Astrocyte (in vitro differentiated cells and primary cell): ENCODE measurements at regions not wholly inside any gene's neighbourhood (a gene's known extent, or its start where the extent isn't known, plus 50 kb on each side); places are given as distances from the start of the nearest gene placed in this dataset.
"Not testable (repeated sequence)": the region's sequence is repeated elsewhere in the genome, so short reads cannot be mapped to it uniquely, and the experiment has no call there.

ENCODE experiments used
- DNase-seq: peaks from one replicate; pipeline ENCODE4 v3.0.0-alpha.2; 2010; ENCODE audit warnings: low read depth
- FAIRE-seq: peaks from 2 replicates; lab custom pipeline; 2011; peaks lifted over from hg19 to GRCh38; lab: Jason Lieb, UNC
- H2AFZ ChIP-seq: 2 replicates; pipeline ENCODE4 v1.6.0; 2012; ENCODE audit warnings: low read depth, low read length, inconsistent platforms
- H3K27ac ChIP-seq: 2 replicates; pipeline ENCODE4 v1.5.1; 2011; ENCODE audit warnings: low read depth, low read length, inconsistent platforms
- H3K27me3 ChIP-seq: 2 replicates; pipeline ENCODE4 v1.6.0; 2011; ENCODE audit warnings: low read length, inconsistent platforms; ENCODE audit not compliant: insufficient read depth
- H3K36me3 ChIP-seq: 2 replicates; pipeline ENCODE4 v1.5.1; 2011; ENCODE audit warnings: low read length, inconsistent platforms; ENCODE audit not compliant: insufficient read depth
- H3K4me1 ChIP-seq: 2 replicates; pipeline ENCODE4 v1.5.1; 2011; ENCODE audit warnings: low read length, inconsistent platforms; ENCODE audit not compliant: insufficient read depth
- H3K4me2 ChIP-seq: 2 replicates; pipeline ENCODE4 v1.6.0; 2012; ENCODE audit warnings: low read length, inconsistent platforms
- H3K4me3 ChIP-seq: 2 replicates; pipeline ENCODE4 v1.5.1; 2011; ENCODE audit warnings: low read depth, mild to moderate bottlenecking, low read length, inconsistent platforms; ENCODE audit not compliant: insufficient read depth
- H3K79me2 ChIP-seq: 2 replicates; pipeline ENCODE4 v1.6.0; 2012; ENCODE audit warnings: mild to moderate bottlenecking, low read length, inconsistent platforms; ENCODE audit not compliant: insufficient read depth
- H3K9ac ChIP-seq: 2 replicates; pipeline ENCODE4 v1.6.0; 2012; ENCODE audit warnings: mild to moderate bottlenecking, low read length, inconsistent platforms
- H3K9me3 ChIP-seq: 2 replicates; pipeline ENCODE4 v1.5.1; 2012; ENCODE audit warnings: low read depth, mild to moderate bottlenecking, low read length, inconsistent platforms; ENCODE audit not compliant: insufficient read depth
- H4K20me1 ChIP-seq: 2 replicates; pipeline ENCODE4 v1.6.0; 2012; ENCODE audit warnings: low read length, inconsistent platforms; ENCODE audit not compliant: insufficient read depth
- H3K27ac Mint-ChIP-seq: one replicate; pipeline ENCODE4 v1.8.0; 2021; ENCODE audit warnings: mild to moderate bottlenecking, mixed read lengths; ENCODE audit not compliant: unreplicated experiment
- H3K27me3 Mint-ChIP-seq: one replicate; pipeline ENCODE4 v1.8.0; 2021; ENCODE audit warnings: low read depth, mixed read lengths; ENCODE audit not compliant: unreplicated experiment
- H3K36me3 Mint-ChIP-seq: one replicate; pipeline ENCODE4 v1.8.0; 2021; ENCODE audit warnings: low read depth, mixed read lengths; ENCODE audit not compliant: unreplicated experiment
- H3K4me1 Mint-ChIP-seq: one replicate; pipeline ENCODE4 v1.8.0; 2021; ENCODE audit warnings: low read depth, mixed read lengths; ENCODE audit not compliant: unreplicated experiment
- H3K4me3 Mint-ChIP-seq: one replicate; pipeline ENCODE4 v1.8.0; 2021; ENCODE audit warnings: mild to moderate bottlenecking, moderate library complexity, mixed read lengths; ENCODE audit not compliant: unreplicated experiment
- H3K9me3 Mint-ChIP-seq: one replicate; pipeline ENCODE4 v1.8.0; 2021; ENCODE audit warnings: mild to moderate bottlenecking, mixed read lengths; ENCODE audit not compliant: unreplicated experiment
- EZH2 ChIP-seq: IDR thresholded peaks from 2 replicates; pipeline ENCODE4 v1.6.1; 2012; ENCODE audit warnings: mild to moderate bottlenecking, low read length, inconsistent platforms; ENCODE audit not compliant: insufficient read depth
- TF ChIP-seq, protein P1 (sequence below): IDR thresholded peaks from 2 replicates; pipeline ENCODE4 v1.5.1; 2011; ENCODE audit warnings: low read depth, mild to moderate bottlenecking, inconsistent platforms, low read length, moderate library complexity; ENCODE audit not compliant: insufficient read depth

DNA sequence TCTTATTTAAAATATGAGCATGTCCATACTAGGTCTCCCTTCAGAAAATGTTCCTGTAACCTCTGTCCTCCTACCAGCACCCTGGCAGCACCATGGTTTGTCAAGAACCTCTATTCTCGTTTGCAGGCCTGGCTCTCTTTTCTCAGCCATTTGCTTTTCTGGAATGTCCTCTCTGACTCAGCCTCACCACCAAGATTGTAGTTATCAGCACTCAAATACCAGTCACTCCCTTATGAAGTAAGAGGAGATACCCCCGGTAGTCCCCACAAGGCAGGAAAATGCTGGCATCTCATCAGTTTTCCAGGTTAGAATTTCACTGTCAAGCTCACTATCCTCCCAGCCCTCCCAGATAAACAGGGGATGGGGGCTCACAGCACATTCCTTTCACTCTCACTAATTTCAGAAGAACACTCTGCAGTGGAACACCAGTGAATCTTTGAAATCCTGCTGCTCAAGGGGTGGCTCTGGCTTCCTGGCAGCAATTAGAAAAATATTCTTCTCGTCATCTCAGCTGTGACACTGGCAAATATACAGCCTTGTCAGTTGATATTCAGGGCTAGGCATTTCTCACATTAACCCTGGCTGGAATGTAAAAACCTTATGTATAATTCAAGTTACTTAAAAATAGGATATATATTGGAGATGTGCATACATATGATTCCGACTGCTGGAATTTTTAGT is 129.2 kb downstream of the TBX18 start:
- peak overlapping the region; percentile 95 for H3K27ac Mint-ChIP-seq
- H3K4me3 ChIP-seq = no peak overlapping the region
- peak overlapping the region; percentile 58 for H2AFZ ChIP-seq
- peak overlapping the region; percentile 51 for H3K4me2 ChIP-seq
- no peaks in the 10 kb centered on the region for H3K36me3 Mint-ChIP-seq
- no peaks in the 10 kb centered on the region for H3K9me3 ChIP-seq
- no peaks in the 10 kb centered on the region for H3K79me2 ChIP-seq
- peaks cover 7% of the 10 kb centered on the region for H3K4me1 ChIP-seq
- no peaks in the 10 kb centered on the region for H4K20me1 ChIP-seq
- FAIRE-seq (peak; percentile 82), DNase-seq (peak; percentile 89)
- H3K9me3 Mint-ChIP-seq = peaks cover 5% of the 10 kb centered on the region
- no peaks in the 10 kb centered on the region for H3K27me3 Mint-ChIP-seq
- peaks cover 17% of the 10 kb centered on the region for H3K4me1 Mint-ChIP-seq
- H3K4me3 Mint-ChIP-seq = no peak overlapping the region
- H3K36me3 ChIP-seq = no peaks in the 10 kb centered on the region
- peak overlapping the region; percentile 77 for H3K27ac ChIP-seq
- no peak for TF ChIP-seq EZH2
- TF ChIP-seq, protein P1, sequence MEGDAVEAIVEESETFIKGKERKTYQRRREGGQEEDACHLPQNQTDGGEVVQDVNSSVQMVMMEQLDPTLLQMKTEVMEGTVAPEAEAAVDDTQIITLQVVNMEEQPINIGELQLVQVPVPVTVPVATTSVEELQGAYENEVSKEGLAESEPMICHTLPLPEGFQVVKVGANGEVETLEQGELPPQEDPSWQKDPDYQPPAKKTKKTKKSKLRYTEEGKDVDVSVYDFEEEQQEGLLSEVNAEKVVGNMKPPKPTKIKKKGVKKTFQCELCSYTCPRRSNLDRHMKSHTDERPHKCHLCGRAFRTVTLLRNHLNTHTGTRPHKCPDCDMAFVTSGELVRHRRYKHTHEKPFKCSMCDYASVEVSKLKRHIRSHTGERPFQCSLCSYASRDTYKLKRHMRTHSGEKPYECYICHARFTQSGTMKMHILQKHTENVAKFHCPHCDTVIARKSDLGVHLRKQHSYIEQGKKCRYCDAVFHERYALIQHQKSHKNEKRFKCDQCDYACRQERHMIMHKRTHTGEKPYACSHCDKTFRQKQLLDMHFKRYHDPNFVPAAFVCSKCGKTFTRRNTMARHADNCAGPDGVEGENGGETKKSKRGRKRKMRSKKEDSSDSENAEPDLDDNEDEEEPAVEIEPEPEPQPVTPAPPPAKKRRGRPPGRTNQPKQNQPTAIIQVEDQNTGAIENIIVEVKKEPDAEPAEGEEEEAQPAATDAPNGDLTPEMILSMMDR = no peak
- no peaks in the 10 kb centered on the region for H3K27me3 ChIP-seq
- peak overlapping the region; percentile 28 for H3K9ac ChIP-seq

DNA sequence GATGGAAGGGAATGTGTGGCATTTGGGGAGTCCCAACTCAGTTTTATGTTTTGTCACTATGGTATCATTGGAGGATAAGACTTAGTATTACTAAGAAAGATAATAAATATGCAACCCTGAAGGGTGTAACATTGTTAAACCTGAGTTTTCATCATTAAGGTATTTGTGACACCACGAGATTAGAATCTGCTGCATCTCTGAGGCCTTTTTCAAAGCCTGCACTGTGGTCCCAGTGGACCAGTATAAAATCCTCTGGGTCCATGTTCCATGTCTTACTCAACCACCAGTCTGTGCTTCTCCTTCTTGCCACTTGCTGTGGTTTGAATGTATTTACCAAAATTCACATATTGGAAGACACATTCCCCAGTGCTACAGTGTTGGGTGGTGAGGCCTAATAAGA is 130.6 kb downstream of the TBX18 start:
- Mint-ChIP-seq H3K27me3 (no peaks in the 10 kb centered on the region), H3K4me1 (peaks cover 14% of the 10 kb centered on the region), H3K9me3 (peaks cover 5% of the 10 kb centered on the region), H3K4me3 (no peak overlapping the region), H3K27ac (no peak overlapping the region), H3K36me3 (no peaks in the 10 kb centered on the region)
- no peaks in the 10 kb centered on the region for H3K79me2 ChIP-seq
- TF ChIP-seq, protein P1 = no peak
- no peak for TF ChIP-seq EZH2
- H3K9me3 ChIP-seq = no peaks in the 10 kb centered on the region
- H3K4me1 ChIP-seq = peaks cover 7% of the 10 kb centered on the region
- no peak overlapping the region for H3K4me2 ChIP-seq
- peak; percentile 10 for DNase-seq
- H4K20me1 ChIP-seq = no peaks in the 10 kb centered on the region
- no peaks in the 10 kb centered on the region for H3K36me3 ChIP-seq
- no peak overlapping the region for H3K4me3 ChIP-seq
- H3K9ac ChIP-seq = no peak overlapping the region
- no peak overlapping the region for H3K27ac ChIP-seq
- no peaks in the 10 kb centered on the region for H3K27me3 ChIP-seq
- no peak overlapping the region for H2AFZ ChIP-seq
- FAIRE-seq = no peak

DNA sequence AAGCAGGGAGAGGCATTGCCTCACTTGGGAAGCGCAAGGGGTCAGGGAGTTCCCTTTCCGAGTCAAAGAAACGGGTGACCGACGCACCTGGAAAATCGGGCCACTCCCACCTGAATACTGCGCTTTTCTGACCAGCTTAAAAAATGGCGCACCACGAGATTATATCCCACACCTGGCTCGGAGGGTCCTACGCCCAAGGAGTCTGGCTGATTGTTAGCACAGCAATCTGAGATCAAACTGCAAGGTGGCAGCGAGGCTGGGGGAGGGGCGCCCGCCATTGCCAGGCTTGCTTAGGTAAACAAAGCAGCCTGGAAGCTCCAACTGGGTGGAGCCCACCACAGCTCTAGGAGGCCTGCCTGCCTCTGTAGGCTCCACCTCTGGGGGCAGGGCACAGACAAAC is 137.9 kb downstream of the TBX18 start:
- not testable (repeated sequence) for H3K27me3 Mint-ChIP-seq, H3K9me3 Mint-ChIP-seq, H3K4me2 ChIP-seq, H3K4me3 ChIP-seq, H4K20me1 ChIP-seq, H3K36me3 Mint-ChIP-seq, H2AFZ ChIP-seq, H3K9me3 ChIP-seq, DNase-seq, H3K36me3 ChIP-seq, H3K4me3 Mint-ChIP-seq, FAIRE-seq, H3K27ac ChIP-seq, H3K79me2 ChIP-seq, H3K9ac ChIP-seq, H3K27ac Mint-ChIP-seq, H3K27me3 ChIP-seq
- H3K4me1 ChIP-seq = peaks cover 25% of the 10 kb centered on the region
- peaks cover 20% of the 10 kb centered on the region for H3K4me1 Mint-ChIP-seq
